B cell (primary cell): ENCODE measurements at regions not wholly inside any gene's neighbourhood (a gene's known extent, or its start where the extent isn't known, plus 50 kb on each side); places are given as distances from the start of the nearest gene placed in this dataset.

Experiments
- CTCF ChIP-seq: fragments of 200-600 bp; IDR thresholded peaks from one replicate; pipeline ENCODE4 v1.8.0; 2022; ENCODE audit warnings: antibody characterized with exemption, mild to moderate bottlenecking
- EZH2 ChIP-seq: IDR thresholded peaks from 2 replicates; pipeline ENCODE4 v1.6.1; 2012; ENCODE audit warnings: borderline replicate concordance, low read depth, mild to moderate bottlenecking, moderate library complexity, low read length; ENCODE audit not compliant: insufficient read depth, poor library complexity, severe bottlenecking

GRCh38 chr7:96401200-96401599, 79.3 kb upstream of the SLC25A13 start:
- no peak for TF ChIP-seq EZH2
- no peak for TF ChIP-seq CTCF
